ENCODE measurements at regions not wholly inside any gene's neighbourhood (a gene's known extent, or its start where the extent isn't known, plus 50 kb on each side); places are given as distances from the start of the nearest gene placed in this dataset.
A peak's percentile ranks its signal among the peaks of the same experiment; 100 is the strongest.

DNA sequence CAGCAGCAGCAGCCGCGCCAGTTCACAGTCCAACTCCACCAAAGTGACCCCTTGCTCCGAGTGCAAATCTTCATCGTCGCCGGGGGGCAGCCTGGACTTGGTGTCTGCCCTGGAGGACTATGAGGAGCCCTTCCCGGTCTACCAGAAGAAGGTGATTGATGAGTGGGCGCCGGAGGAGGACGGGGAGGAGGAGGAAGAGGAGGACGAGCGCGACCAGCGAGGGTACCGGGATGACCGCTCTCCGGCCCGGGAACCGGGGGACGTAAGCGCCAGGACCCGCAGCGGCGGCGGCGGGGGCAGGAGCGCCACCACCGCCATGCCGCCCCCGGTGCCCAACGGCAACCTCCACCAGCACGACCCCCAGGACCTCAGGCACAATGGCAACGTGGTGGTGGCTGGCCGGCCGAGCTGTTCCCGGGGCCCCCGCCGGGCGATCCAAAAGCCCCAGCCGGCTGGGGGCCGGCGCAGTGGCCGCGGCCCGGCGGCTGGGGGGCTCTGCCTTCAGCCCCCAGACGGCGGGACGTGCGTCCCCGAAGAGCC, 224.1 kb upstream of the IL12A start:
- Mint-ChIP-seq H3K27me3 (peaks cover 56% of the 10 kb centered on the region), H3K4me3 (peak overlapping the region; percentile 71), H3K36me3 (ENCODE audit: low read depth) (no peaks in the 10 kb centered on the region), H3K4me1 (ENCODE audit: low read depth) (peaks cover 14% of the 10 kb centered on the region), H3K27ac (no peak overlapping the region), H3K9me3 (no peaks in the 10 kb centered on the region)
- TF ChIP-seq, protein P1, sequence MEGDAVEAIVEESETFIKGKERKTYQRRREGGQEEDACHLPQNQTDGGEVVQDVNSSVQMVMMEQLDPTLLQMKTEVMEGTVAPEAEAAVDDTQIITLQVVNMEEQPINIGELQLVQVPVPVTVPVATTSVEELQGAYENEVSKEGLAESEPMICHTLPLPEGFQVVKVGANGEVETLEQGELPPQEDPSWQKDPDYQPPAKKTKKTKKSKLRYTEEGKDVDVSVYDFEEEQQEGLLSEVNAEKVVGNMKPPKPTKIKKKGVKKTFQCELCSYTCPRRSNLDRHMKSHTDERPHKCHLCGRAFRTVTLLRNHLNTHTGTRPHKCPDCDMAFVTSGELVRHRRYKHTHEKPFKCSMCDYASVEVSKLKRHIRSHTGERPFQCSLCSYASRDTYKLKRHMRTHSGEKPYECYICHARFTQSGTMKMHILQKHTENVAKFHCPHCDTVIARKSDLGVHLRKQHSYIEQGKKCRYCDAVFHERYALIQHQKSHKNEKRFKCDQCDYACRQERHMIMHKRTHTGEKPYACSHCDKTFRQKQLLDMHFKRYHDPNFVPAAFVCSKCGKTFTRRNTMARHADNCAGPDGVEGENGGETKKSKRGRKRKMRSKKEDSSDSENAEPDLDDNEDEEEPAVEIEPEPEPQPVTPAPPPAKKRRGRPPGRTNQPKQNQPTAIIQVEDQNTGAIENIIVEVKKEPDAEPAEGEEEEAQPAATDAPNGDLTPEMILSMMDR (IDR thresholded peaks at IDR 0.05) = no peak
- POLR2A ChIA-PET = no interaction called here
- no peak for DNase-seq
- ATAC-seq = no peak
- CTCF ChIA-PET = no interaction called here
- intact Hi-C loops (cut with micrococcal nuclease) = no loop called here

DNA sequence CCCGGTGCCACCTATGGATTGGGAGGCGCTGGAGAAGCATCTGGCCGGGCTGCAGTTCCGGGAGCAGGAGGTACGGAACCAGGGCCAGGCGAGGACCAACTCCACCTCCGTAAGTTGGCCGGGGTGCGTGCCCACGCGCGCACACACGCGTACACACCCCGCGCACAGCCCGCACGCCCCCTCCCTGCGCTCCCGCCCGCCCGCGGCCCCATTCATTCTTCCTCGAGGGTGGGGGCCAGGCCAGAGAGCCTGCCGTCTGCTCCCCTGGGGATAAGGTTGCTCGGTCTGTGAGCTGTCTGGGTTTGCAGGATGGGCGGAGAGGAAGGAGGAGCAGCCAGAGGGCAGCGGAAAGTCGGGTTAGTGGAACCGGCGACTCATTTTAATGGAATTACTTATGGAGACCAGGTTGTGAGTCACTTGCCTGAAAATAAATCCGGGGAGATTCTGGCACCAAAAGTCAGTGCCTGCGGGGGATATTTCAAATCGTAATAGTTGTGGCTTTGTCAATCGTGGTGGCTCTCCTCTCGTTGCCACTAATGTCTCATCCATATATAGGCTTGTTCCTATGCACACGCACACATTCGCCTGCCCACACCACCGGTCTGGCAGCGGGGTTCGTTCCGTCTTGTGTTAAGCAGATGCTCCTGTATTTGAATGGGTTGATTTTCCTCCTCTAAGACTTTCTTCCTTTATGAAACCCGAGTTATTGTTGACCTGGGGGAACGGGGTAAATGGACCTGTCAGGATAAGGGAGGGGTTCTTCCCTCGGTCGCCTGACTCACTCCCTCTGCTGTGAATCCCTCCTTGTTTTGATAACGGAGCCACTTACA, 223.4 kb upstream of the IL12A start:
- ChIA-PET CTCF (no interaction called here), POLR2A (no interaction called here)
- TF ChIP-seq, protein P1 (IDR thresholded peaks at IDR 0.05) = no peak
- DNase-seq (peak; percentile 26), ATAC-seq (no peak)
- intact Hi-C loops (cut with micrococcal nuclease) = no loop called here
- H3K27me3 Mint-ChIP-seq = peaks cover 54% of the 10 kb centered on the region
- no peaks in the 10 kb centered on the region for H3K9me3 Mint-ChIP-seq
- H3K36me3 Mint-ChIP-seq (ENCODE audit: low read depth) = no peaks in the 10 kb centered on the region
- H3K4me1 Mint-ChIP-seq (ENCODE audit: low read depth) = peaks cover 14% of the 10 kb centered on the region
- H3K4me3 Mint-ChIP-seq = peak overlapping the region; percentile 51
- H3K27ac Mint-ChIP-seq = no peak overlapping the region

DNA sequence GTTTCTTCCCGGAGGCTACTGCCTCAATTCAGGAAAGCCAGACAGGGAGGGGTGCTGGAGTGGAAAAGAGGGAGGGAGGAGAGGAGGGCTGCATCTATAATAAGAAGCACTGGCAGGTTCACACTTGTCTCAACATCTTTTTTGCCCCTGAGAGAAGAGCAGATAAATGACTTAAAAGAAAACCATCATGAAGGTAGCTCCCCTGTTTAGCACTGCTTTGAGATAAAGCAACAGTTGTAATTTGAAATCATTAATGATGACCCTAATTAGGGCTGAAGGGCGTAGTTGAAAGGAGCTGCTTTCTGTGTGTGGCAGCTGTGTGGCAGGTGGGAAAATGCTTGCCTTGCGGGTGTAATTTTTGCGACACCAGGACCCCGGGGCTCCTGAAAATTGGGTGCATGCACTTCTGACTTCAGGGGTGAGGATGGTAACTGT, 222.8 kb upstream of the IL12A start:
- no peaks in the 10 kb centered on the region for H3K9me3 Mint-ChIP-seq
- ChIA-PET CTCF (no interaction called here), POLR2A (no interaction called here)
- no peaks in the 10 kb centered on the region for H3K36me3 Mint-ChIP-seq (ENCODE audit: low read depth)
- H3K4me1 Mint-ChIP-seq (ENCODE audit: low read depth) = peaks cover 14% of the 10 kb centered on the region
- ATAC-seq (no peak), DNase-seq (no peak)
- intact Hi-C loops (cut with micrococcal nuclease) = no loop called here
- H3K27ac Mint-ChIP-seq = no peak overlapping the region
- H3K27me3 Mint-ChIP-seq = peaks cover 54% of the 10 kb centered on the region
- H3K4me3 Mint-ChIP-seq = peak overlapping the region; percentile 51
- TF ChIP-seq, protein P1 (IDR thresholded peaks at IDR 0.05) = no peak

DNA sequence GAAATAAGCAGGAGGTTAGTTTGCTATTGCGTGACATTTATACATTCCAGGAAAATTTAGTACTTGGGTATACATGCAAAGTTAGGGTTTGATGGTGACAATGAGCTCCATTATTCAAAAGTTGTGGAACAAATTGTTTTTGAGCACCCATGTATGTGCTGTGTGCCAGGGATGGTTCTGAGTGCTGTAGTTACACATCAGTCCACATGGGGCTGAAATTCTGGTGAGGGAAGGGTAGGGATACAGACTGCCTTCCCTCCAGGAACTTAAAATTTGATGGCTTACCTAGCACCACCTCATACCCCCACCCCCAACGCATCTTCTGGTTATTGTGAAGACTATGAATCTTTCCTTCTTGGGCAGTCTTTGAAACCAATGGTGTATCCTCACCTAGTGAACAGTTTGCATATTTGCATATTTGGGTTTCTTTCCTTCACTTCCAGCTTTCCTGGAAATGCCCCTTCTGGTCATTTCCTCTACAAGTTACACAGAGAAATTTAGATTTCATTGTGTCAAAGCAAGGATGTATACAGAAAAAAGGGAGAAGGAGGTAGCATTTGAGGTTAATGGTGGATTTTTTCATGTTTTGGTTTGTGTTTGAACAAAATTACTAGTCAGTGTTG, 222.0 kb upstream of the IL12A start:
- Mint-ChIP-seq H3K4me1 (ENCODE audit: low read depth) (peaks cover 14% of the 10 kb centered on the region), H3K36me3 (ENCODE audit: low read depth) (no peaks in the 10 kb centered on the region), H3K9me3 (no peaks in the 10 kb centered on the region), H3K27me3 (peaks cover 50% of the 10 kb centered on the region), H3K4me3 (no peak overlapping the region), H3K27ac (no peak overlapping the region)
- no peak for ATAC-seq
- no peak for DNase-seq
- TF ChIP-seq, protein P1 (IDR thresholded peaks at IDR 0.05) = no peak
- ChIA-PET CTCF (no interaction called here), POLR2A (no interaction called here)
- intact Hi-C loops (cut with micrococcal nuclease) = no loop called here

DNA sequence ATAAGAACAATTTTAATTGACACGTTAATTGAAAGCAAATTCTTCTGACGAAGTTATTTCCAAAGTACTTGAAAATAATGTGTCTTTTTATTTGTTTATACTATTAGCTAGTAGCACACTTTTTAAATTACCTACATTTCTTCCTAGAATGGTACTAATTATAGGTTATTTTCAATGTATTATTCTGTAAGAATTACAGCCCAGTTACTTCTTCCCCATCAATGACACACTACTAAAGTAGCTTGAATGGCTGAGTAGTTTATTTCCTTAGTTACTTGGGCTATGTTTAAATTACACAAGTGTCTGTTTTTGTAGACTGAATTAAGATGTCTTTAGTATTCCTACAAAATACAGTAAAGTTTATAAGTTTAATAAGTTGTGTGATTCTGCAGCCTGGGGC, 217.6 kb upstream of the IL12A start:
- ATAC-seq (no peak), DNase-seq (no peak)
- peaks cover 24% of the 10 kb centered on the region for H3K27me3 Mint-ChIP-seq
- H3K9me3 Mint-ChIP-seq = no peaks in the 10 kb centered on the region
- intact Hi-C loops (cut with micrococcal nuclease) = no loop called here
- H3K36me3 Mint-ChIP-seq (ENCODE audit: low read depth) = no peaks in the 10 kb centered on the region
- CTCF ChIA-PET = no interaction called here
- POLR2A ChIA-PET = no interaction called here
- H3K4me1 Mint-ChIP-seq (ENCODE audit: low read depth) = no peaks in the 10 kb centered on the region
- TF ChIP-seq, protein P1 (IDR thresholded peaks at IDR 0.05) = no peak
- no peak overlapping the region for H3K27ac Mint-ChIP-seq
- no peak overlapping the region for H3K4me3 Mint-ChIP-seq
